Stimulated activated CD8-positive, alpha-beta memory T cell treated with anti-CD3 and anti-CD28 coated beads, Interleukin-7, amount 100 ng/mL, for 1 hour (primary cell): ENCODE measurements at regions not wholly inside any gene's neighbourhood (a gene's known extent, or its start where the extent isn't known, plus 50 kb on each side); places are given as distances from the start of the nearest gene placed in this dataset.

Source experiments
- DNase-seq, 2 donors: peaks; one replicate each; pipeline ENCODE4 v3.0.0-alpha.2; 2020; ENCODE audit warnings: low read depth in 2 of 2

- DNase-seq = no peak
These were observed 263.0 kb upstream of the NECTIN3 start for GRCh38 chr3:110808630-110809029.

DNA sequence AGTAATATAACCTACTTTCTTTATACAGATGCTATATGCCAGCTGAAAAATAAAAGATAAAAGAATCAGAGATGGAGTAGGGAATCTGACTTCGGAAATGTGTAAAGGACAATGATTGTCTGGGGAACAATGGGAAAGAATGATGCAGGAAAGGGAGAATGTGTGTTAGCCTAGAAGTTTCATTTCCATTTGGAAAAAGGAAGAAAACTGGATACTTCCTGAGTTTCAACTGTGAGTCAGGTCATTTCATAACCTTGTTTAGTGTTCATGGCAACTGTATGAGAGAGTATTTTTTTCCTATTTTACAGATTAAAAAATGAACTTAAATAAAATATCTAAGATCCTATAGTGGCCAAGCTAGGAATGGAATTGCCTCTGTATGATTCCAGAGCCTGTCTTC lies 261.3 kb upstream of the NECTIN3 start:
- DNase-seq = no peak

DNA sequence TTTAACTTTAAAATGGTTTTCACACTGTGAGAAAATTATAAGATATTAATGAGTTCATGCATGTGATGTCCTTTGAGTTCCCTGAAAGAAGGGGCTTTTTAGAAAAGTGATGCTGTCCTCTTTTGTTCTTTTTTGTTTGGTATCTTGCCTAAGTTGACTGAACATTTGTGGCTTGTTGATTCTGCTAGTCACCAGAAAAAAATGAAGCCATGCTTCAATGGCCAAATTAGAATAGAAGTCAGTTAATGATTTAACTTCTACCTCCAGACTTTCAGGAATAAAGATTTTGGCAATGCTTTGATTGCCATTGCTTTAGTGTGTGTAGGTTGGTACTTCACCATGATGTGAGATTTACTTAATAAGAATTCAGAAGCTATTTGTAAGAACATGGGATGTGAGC lies 260.6 kb upstream of the NECTIN3 start:
- DNase-seq = no peak

- no peak for DNase-seq
These were observed 258.1 kb upstream of the NECTIN3 start for GRCh38 chr3:110813541-110813940.

- no peak for DNase-seq
These were observed 257.2 kb upstream of the NECTIN3 start for GRCh38 chr3:110814170-110815007.

DNA sequence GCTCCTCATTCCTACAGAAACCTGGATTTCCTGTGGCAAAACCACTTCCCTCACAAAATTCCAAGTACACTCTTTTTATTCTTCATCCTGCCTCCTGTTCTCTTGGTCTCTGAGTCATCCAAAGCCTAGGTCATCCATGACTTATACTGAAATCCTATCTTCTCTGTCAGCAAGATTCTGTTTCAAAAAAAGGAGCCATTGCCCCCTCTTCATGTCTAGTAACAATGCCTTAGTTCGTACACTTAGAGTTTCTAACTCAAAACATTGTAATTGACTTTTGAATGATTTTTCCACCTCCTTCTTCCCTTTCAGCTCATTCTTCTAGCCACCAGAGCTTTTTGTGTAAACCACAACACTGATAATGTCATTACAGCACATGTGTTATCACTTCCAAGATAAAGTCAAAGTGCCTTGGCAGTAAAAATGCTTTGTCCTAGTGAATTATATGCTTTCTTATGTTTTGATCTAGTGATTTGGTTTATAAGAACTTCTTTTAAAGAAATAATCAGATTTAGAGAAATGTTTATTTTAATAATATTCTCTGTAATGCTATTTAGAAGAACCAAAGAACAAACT lies 256.5 kb upstream of the NECTIN3 start:
- no peak for DNase-seq

DNA sequence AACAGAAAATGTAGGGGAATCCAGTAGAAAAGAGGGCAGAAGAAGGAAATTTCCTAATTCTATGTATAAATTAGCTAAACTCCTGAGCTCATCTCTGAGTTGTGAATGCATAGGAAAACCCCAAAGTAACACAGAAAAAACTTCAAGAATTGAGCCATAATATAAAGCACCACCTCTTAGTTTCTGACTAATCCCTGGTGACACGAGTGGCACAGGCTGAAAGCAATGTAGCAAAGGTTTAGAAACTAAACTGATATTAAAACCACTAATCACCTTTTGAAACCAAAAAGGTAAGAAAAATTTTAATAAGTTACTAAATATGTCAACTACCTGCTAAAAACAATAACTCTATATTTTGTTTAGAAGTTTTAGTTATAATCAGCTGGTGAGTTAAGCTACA lies 255.6 kb upstream of the NECTIN3 start:
- DNase-seq = no peak

- DNase-seq = no peak
These were observed 250.0 kb upstream of the NECTIN3 start for GRCh38 chr3:110821586-110821985.

DNA sequence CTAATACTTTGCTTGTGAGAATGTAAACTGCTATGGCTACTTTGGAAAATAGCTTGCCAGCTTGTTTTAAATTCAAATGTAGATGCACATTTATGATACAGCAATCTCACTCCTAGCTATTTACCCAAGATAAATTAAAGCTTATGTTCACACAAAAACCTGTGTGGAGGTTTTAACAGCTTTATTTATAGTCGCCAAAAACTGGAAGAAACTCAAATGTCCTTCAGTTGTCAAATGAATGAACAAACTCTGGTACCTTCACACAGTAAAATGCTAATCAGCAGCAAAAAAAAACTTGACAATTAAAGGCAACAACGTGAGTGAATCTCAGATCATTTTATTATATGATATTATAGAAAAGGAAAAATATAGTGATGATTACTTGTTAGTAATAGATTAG lies 248.6 kb upstream of the NECTIN3 start:
- no peak for DNase-seq

- no peak for DNase-seq
These were observed 224.6 kb upstream of the NECTIN3 start for GRCh38 chr3:110846971-110847370.

- no peak for DNase-seq
These were observed 222.6 kb upstream of the NECTIN3 start for GRCh38 chr3:110849064-110849463.

DNA sequence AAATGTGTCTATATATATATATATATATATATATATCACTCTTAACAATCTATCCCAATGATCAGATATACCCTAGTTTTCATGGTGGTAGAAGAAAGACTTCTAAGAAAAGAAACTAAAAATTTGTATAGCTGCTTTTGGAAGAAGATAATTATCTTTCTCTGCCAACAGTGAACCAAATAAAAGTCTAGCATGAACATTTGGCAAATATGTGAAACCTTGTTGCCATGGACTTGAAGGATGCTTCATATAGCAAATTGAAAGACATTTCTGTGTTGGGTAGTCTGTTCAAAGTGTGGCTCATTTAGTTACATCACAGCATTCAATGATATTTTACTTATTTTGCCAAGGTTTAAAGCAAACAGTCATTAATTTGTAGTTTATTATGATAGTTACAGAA lies 219.9 kb upstream of the NECTIN3 start:
- DNase-seq = no peak

- no peak for DNase-seq
These were observed 216.4 kb upstream of the NECTIN3 start for GRCh38 chr3:110855207-110855606.

DNA sequence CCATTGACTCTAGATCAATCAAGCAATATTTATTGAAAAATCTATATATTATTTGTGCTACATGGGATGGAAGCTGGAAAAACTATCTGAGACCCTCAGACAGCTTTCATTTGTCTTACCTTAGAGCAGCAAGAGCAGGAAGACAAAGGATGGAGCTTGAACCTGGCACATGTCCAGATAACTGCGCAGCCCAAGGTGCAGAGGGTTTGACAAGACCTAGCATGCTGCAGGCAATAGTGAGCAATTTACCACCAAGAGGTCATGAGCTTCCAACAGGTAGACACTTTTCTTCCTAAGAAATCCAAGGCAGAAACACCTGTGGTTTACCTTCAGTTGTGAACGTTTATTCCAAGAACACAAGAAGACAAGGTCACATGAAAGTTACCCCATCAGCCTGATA lies 214.7 kb upstream of the NECTIN3 start:
- DNase-seq = no peak

GRCh38 chr3:110858549-110858948 lies 213.1 kb upstream of the NECTIN3 start:
- no peak for DNase-seq

GRCh38 chr3:110859336-110859735 lies 212.3 kb upstream of the NECTIN3 start:
- no peak for DNase-seq

GRCh38 chr3:110859993-110860392 lies 211.6 kb upstream of the NECTIN3 start:
- no peak for DNase-seq

DNA sequence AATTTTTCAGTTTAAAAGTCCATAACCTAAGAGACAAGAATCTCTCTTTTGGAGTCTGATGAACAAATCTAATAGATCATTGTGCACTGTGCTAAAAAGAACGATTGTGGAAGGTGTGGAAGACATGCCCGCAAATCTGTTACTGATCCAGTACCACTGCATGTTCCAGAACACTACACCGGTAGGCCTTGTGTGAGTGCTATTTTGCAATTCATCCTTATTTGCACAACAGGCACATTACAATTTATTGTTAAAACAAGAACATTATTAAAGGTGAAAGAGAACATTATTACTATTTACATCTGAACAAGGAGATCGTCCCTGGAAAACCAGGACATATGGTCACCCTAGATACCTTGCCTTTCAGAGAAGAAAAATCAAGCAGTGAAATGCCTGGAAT lies 205.7 kb upstream of the NECTIN3 start:
- no peak for DNase-seq

DNA sequence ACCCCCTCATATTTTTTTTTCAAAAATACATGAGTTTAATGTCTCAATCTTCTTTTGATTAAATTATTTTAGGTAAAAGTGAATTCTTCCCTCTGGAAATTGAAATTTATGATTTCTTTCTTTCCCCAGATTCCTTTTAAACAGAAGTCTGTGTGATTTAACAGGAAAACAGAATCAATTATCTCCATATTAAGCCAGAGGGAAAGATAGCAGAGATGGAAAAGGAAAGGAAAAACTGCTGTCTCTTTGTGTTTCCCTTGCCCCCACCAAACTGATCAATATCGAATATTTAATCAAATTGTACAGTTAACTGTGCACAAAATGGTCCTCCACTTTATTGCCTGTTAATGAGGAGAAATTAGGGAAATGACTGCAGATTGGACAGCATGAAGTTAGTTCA lies 203.5 kb upstream of the NECTIN3 start:
- DNase-seq = no peak

- DNase-seq = no peak
These were observed 201.9 kb upstream of the NECTIN3 start for GRCh38 chr3:110869736-110870135.

DNA sequence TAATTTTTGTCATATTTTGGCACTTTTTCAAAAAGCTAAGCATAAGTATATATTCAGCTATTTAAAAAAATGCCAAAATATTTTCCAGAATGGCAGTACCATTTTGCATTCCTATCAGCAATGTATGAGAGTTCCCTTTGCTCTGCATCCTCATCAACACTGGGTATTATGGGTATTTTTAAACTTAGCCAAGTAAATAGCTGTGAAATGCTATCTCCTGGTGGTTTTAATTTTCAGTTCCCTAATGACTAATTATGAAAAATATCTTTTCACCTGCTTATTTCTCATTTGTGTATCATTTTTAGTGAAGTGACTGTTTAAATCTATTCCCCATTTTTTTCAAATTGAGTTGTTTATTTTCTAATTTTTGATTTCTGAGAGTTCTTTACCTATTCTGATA lies 199.7 kb upstream of the NECTIN3 start:
- DNase-seq = no peak

DNA sequence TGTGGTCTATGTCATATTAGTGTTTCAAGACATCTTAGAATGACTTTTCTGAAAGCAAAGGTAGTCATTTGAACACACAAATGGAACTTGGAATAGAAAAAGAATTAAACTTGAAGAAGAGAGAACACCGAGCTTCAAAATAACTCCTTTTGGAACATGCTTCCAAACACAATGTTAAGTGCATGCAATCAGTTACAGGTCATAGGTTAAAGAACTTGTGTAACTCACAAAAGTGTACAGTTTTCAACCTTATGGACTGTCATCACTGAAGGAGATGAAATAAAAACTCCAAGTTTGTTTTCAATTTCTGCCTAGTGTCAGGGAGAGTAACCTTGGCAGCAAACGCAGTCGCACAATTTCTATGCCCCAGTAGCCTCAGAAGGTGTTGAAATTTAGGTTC lies 192.9 kb upstream of the NECTIN3 start:
- DNase-seq = no peak

- DNase-seq = no peak
These were observed 190.5 kb upstream of the NECTIN3 start for GRCh38 chr3:110881069-110881468.
